Liver (tissue), 8 donors: ENCODE measurements at regions not wholly inside any gene's neighbourhood (a gene's known extent, or its start where the extent isn't known, plus 50 kb on each side); places are given as distances from the start of the nearest gene placed in this dataset.

ENCODE experiments used
- DNase-seq: peaks from one replicate; pipeline ENCODE4 v3.0.0-alpha.2; 2017; ENCODE audit warnings: low spot score
- H3K27ac ChIP-seq, 2 donors: one replicate each; pipeline ENCODE4 v1.7.0; 2013; ENCODE audit warnings: inconsistent platforms in 2 of 2, low read length in 2 of 2, control low read depth in 1 of 2, low read depth in 1 of 2, mild to moderate bottlenecking in 1 of 2
- H3K27me3 ChIP-seq, 4 donors: one replicate each; pipeline versions ENCODE4 v1.6.1 to v1.7.0; 2013; ENCODE audit warnings: low read length in 3 of 4, inconsistent platforms in 1 of 4, mild to moderate bottlenecking in 1 of 4, moderate library complexity in 1 of 4; ENCODE audit not compliant: control insufficient read depth in 4 of 4, insufficient read depth in 4 of 4
- H3K36me3 ChIP-seq, 4 donors: one replicate each; pipeline versions ENCODE4 v1.6.1 to v1.7.0; 2013; ENCODE audit warnings: low read length in 3 of 4, mild to moderate bottlenecking in 3 of 4, low read depth in 1 of 4, moderate library complexity in 1 of 4; ENCODE audit not compliant: control insufficient read depth in 4 of 4, insufficient read depth in 3 of 4
- H3K4me1 ChIP-seq, 4 donors: one replicate each; pipeline versions ENCODE4 v1.6.1 to v1.7.0; 2013; ENCODE audit warnings: low read length in 3 of 4, mild to moderate bottlenecking in 3 of 4, moderate library complexity in 1 of 4; ENCODE audit not compliant: control insufficient read depth in 4 of 4, insufficient read depth in 4 of 4
- H3K4me3 ChIP-seq, 3 donors: one replicate each; pipeline versions ENCODE4 v1.6.1 to v1.7.0; 2013; ENCODE audit warnings: low read length in 3 of 3, control low read depth in 1 of 3, low read depth in 1 of 3, mild to moderate bottlenecking in 1 of 3
- H3K9ac ChIP-seq, 2 donors: one replicate each; pipeline ENCODE4 v1.7.0; 2013; ENCODE audit warnings: low read length in 2 of 2, mild to moderate bottlenecking in 2 of 2, moderate library complexity in 2 of 2, control low read depth in 1 of 2, low read depth in 1 of 2
- H3K9me3 ChIP-seq, 4 donors: one replicate each; pipeline versions ENCODE4 v1.6.1 to v1.7.0; 2013; ENCODE audit warnings: low read length in 3 of 4; ENCODE audit not compliant: control insufficient read depth in 4 of 4
- EGR1 ChIP-seq, 2 donors: IDR thresholded peaks; 2 replicates each; pipeline ENCODE4 v1.6.1; 2016 to 2018; ENCODE audit warnings: antibody characterized with exemption in 2 of 2, low read depth in 2 of 2
- FOXA1 ChIP-seq: IDR thresholded peaks from 2 replicates; pipeline ENCODE4 v1.6.1; 2016; ENCODE audit warnings: antibody characterized with exemption
- FOXA2 ChIP-seq: IDR thresholded peaks from 2 replicates; pipeline ENCODE4 v1.6.1; 2016; ENCODE audit warnings: antibody characterized with exemption
- GABPA ChIP-seq, 2 donors: IDR thresholded peaks in 1 of 2; conservative IDR thresholded peaks in 1 of 2; 2 replicates each; pipeline ENCODE4 v1.6.1; 2016; ENCODE audit warnings: antibody characterized with exemption in 2 of 2, mild to moderate bottlenecking in 1 of 2, moderate library complexity in 1 of 2
- HNF4A ChIP-seq, 2 donors: conservative IDR thresholded peaks; 2 replicates each; pipeline ENCODE4 v1.6.1; 2016; ENCODE audit warnings: antibody characterized with exemption in 2 of 2, mild to moderate bottlenecking in 2 of 2
- HNF4G ChIP-seq: IDR thresholded peaks from 2 replicates; pipeline ENCODE4 v1.6.1; 2016; ENCODE audit warnings: antibody characterized with exemption
- NR2F2 ChIP-seq: IDR thresholded peaks from 2 replicates; pipeline ENCODE4 v1.6.1; 2016; ENCODE audit warnings: antibody characterized with exemption
- RAD21 ChIP-seq, 2 donors: IDR thresholded peaks; 2 replicates each; pipeline ENCODE4 v1.6.1; 2016; ENCODE audit warnings: antibody characterized with exemption in 2 of 2, mild to moderate bottlenecking in 2 of 2
- RXRA ChIP-seq, 2 donors: IDR thresholded peaks; 2 replicates each; pipeline ENCODE4 v1.6.1; 2017 to 2018; ENCODE audit warnings: antibody characterized with exemption in 2 of 2, mild to moderate bottlenecking in 1 of 2
- SP1 ChIP-seq: IDR thresholded peaks from 2 replicates; pipeline ENCODE4 v1.6.1; 2018; ENCODE audit warnings: antibody characterized with exemption, mild to moderate bottlenecking
- TAF1 ChIP-seq: conservative IDR thresholded peaks from 2 replicates; pipeline ENCODE4 v1.6.1; 2016; ENCODE audit warnings: antibody characterized with exemption, mild to moderate bottlenecking
- YY1 ChIP-seq: IDR thresholded peaks from 2 replicates; pipeline ENCODE4 v1.6.1; 2016; ENCODE audit warnings: antibody characterized with exemption, mild to moderate bottlenecking
- WGBS: extraction: QIAGEN DNeasy Blood & Tissue Kit; methylation state at CpG from one replicate; pipeline ENCODE4 v1.1.7; 2013; 5-methylcytosine and 5-hydroxymethylcytosine counted together
- TF ChIP-seq, protein P1 (sequence below): IDR thresholded peaks from 2 replicates; pipeline ENCODE4 v1.6.1; 2016; ENCODE audit warnings: antibody characterized with exemption, mild to moderate bottlenecking
- TF ChIP-seq, protein P2 (sequence below): fragments of 150-350 bp; IDR thresholded peaks from 2 replicates; pipeline ENCODE4 v1.5.1; 2017; ENCODE audit warnings: improper control_type of control experiment, low read depth, low read length; ENCODE audit not compliant: missing input control
- TF ChIP-seq, protein P3 (sequence below): IDR thresholded peaks from 2 replicates; pipeline ENCODE4 v1.6.1; 2016; ENCODE audit warnings: antibody characterized with exemption
- TF ChIP-seq, protein P4 (sequence below): IDR thresholded peaks from 2 replicates; pipeline ENCODE4 v1.6.1; 2016; ENCODE audit warnings: antibody characterized with exemption
- TF ChIP-seq, protein P5 (sequence below): IDR thresholded peaks from 2 replicates; pipeline ENCODE4 v1.6.1; 2016; ENCODE audit warnings: antibody characterized with exemption
- donor health status: healthy.
- donor health status: healthy.
- donor health status: healthy.
- donor health status: healthy.
- donor health status: healthy.

DNA sequence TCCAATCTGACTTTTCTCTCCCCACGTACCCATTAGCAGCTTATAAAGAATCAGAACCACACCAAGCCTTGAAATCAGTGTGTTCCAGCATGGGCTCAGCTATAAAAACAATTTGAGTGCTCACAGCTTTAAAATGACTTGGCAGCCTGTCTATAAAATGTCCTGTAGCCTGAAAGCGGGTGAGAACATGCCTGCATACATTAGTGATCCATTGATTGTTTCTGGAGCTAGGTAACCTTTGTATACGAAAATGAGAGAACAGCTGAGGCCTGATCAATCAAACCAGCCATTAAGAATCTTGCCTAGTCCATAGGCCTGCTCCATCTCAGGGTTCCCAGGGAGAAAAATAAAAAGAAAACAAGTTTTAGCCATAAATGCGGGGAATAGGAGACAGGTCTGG is 245.8 kb upstream of the SULF2 start:
- Histone ChIP-seq H3K9me3 (no peaks in the 10 kb centered on the region), H3K27me3 (no peaks in the 10 kb centered on the region), H3K4me3 (no peak overlapping the region), H3K4me1 (no peaks in the 10 kb centered on the region), H3K27ac (no peak overlapping the region), H3K36me3 (no peaks in the 10 kb centered on the region), H3K9ac (no peak overlapping the region)
- WGBS, result 76% methylated on average over 4 of the region's 4 CpGs
- no peak for DNase-seq
- TF ChIP-seq, protein P1, sequence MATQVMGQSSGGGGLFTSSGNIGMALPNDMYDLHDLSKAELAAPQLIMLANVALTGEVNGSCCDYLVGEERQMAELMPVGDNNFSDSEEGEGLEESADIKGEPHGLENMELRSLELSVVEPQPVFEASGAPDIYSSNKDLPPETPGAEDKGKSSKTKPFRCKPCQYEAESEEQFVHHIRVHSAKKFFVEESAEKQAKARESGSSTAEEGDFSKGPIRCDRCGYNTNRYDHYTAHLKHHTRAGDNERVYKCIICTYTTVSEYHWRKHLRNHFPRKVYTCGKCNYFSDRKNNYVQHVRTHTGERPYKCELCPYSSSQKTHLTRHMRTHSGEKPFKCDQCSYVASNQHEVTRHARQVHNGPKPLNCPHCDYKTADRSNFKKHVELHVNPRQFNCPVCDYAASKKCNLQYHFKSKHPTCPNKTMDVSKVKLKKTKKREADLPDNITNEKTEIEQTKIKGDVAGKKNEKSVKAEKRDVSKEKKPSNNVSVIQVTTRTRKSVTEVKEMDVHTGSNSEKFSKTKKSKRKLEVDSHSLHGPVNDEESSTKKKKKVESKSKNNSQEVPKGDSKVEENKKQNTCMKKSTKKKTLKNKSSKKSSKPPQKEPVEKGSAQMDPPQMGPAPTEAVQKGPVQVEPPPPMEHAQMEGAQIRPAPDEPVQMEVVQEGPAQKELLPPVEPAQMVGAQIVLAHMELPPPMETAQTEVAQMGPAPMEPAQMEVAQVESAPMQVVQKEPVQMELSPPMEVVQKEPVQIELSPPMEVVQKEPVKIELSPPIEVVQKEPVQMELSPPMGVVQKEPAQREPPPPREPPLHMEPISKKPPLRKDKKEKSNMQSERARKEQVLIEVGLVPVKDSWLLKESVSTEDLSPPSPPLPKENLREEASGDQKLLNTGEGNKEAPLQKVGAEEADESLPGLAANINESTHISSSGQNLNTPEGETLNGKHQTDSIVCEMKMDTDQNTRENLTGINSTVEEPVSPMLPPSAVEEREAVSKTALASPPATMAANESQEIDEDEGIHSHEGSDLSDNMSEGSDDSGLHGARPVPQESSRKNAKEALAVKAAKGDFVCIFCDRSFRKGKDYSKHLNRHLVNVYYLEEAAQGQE, result no peak
- TF ChIP-seq RAD21 (IDR thresholded peaks at IDR 0.05) (no peak), EGR1 (IDR thresholded peaks at IDR 0.05; ENCODE audit: low read depth in 2 of 2) (no peak), NR2F2 (no peak)

DNA sequence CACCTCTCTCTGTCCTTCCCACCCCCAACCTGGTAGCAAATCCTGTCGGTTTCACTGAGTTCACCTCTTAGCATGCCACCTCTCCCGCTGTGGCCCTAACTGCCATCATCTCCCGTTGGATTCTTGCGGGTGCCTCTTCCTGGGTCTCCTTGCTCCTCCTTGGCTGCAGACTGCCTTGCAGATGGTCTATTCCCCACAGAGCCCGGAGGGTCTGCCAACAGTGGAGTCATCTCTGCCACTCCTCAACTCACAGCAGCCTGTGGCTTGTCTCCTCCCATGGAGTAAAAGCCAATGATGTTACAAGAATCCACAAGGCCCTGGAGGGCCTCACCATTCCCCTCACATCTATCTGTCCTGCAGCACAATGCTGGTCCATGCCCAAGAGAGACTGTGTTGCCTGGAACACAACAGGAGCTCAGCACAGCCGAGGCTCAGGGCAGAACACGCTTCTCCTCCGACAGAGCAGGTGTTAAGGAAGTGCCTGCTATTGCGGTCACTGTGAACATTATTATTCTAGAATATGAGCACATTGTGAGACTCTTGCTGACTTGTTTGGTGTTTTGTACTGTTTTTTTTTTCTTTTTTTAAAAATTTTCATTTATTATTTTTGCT is 241.8 kb upstream of the SULF2 start:
- no peak overlapping the region for H3K9ac ChIP-seq
- no peaks in the 10 kb centered on the region for H3K9me3 ChIP-seq
- no peaks in the 10 kb centered on the region for H3K36me3 ChIP-seq
- 82% methylated on average over 9 of the region's 9 CpGs for WGBS
- DNase-seq, result no peak
- H3K4me3 ChIP-seq, result no peak overlapping the region
- H3K27ac ChIP-seq, result no peak overlapping the region
- no peak for TF ChIP-seq GABPA (IDR thresholded peaks at IDR 0.05 in 1 of 2, conservative IDR thresholded peaks at IDR 0.05 in 1 of 2)
- TF ChIP-seq, protein P1, result no peak
- TF ChIP-seq, protein P2, sequence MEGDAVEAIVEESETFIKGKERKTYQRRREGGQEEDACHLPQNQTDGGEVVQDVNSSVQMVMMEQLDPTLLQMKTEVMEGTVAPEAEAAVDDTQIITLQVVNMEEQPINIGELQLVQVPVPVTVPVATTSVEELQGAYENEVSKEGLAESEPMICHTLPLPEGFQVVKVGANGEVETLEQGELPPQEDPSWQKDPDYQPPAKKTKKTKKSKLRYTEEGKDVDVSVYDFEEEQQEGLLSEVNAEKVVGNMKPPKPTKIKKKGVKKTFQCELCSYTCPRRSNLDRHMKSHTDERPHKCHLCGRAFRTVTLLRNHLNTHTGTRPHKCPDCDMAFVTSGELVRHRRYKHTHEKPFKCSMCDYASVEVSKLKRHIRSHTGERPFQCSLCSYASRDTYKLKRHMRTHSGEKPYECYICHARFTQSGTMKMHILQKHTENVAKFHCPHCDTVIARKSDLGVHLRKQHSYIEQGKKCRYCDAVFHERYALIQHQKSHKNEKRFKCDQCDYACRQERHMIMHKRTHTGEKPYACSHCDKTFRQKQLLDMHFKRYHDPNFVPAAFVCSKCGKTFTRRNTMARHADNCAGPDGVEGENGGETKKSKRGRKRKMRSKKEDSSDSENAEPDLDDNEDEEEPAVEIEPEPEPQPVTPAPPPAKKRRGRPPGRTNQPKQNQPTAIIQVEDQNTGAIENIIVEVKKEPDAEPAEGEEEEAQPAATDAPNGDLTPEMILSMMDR, result no peak
- TF ChIP-seq TAF1, result no peak
- no peak for TF ChIP-seq NR2F2
- TF ChIP-seq RXRA (IDR thresholded peaks at IDR 0.05), result no peak
- TF ChIP-seq HNF4G, result no peak
- TF ChIP-seq YY1, result no peak
- no peak for TF ChIP-seq HNF4A (conservative IDR thresholded peaks at IDR 0.05)
- TF ChIP-seq FOXA1, result no peak
- TF ChIP-seq, protein P3, sequence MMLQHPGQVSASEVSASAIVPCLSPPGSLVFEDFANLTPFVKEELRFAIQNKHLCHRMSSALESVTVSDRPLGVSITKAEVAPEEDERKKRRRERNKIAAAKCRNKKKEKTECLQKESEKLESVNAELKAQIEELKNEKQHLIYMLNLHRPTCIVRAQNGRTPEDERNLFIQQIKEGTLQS, result no peak
- no peak for TF ChIP-seq RAD21 (IDR thresholded peaks at IDR 0.05)
- TF ChIP-seq, protein P4, sequence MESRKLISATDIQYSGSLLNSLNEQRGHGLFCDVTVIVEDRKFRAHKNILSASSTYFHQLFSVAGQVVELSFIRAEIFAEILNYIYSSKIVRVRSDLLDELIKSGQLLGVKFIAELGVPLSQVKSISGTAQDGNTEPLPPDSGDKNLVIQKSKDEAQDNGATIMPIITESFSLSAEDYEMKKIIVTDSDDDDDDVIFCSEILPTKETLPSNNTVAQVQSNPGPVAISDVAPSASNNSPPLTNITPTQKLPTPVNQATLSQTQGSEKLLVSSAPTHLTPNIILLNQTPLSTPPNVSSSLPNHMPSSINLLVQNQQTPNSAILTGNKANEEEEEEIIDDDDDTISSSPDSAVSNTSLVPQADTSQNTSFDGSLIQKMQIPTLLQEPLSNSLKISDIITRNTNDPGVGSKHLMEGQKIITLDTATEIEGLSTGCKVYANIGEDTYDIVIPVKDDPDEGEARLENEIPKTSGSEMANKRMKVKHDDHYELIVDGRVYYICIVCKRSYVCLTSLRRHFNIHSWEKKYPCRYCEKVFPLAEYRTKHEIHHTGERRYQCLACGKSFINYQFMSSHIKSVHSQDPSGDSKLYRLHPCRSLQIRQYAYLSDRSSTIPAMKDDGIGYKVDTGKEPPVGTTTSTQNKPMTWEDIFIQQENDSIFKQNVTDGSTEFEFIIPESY, result no peak
- TF ChIP-seq FOXA2, result no peak
- TF ChIP-seq SP1, result no peak
- TF ChIP-seq EGR1 (IDR thresholded peaks at IDR 0.05; ENCODE audit: low read depth in 2 of 2), result no peak
- TF ChIP-seq, protein P5, sequence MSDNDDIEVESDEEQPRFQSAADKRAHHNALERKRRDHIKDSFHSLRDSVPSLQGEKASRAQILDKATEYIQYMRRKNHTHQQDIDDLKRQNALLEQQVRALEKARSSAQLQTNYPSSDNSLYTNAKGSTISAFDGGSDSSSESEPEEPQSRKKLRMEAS, result no peak
- H3K27me3 ChIP-seq, result peaks cover 0 to 4% (median 0%) of the 10 kb centered on the region in 4 donors
- no peaks in the 10 kb centered on the region for H3K4me1 ChIP-seq
